Keratinocyte (primary cell): ENCODE measurements at regions not wholly inside any gene's neighbourhood (a gene's known extent, or its start where the extent isn't known, plus 50 kb on each side); places are given as distances from the start of the nearest gene placed in this dataset.

Experiments
- DNase-seq: peaks from one replicate; pipeline ENCODE4 v3.0.0-alpha.2; 2011; ENCODE audit warnings: low read depth, missing footprints, low spot score
- FAIRE-seq: peaks from 2 replicates; lab custom pipeline; 2011; peaks lifted over from hg19 to GRCh38; lab: Jason Lieb, UNC
- H2AFZ ChIP-seq: 2 replicates; pipeline ENCODE4 v1.6.0; 2012; ENCODE audit warnings: low read length, control low read depth, inconsistent platforms; ENCODE audit not compliant: control insufficient read depth
- H3K27ac ChIP-seq: 2 replicates; pipeline ENCODE4 v1.5.1; 2011; ENCODE audit warnings: low read length; ENCODE audit not compliant: control insufficient read depth, insufficient read depth
- H3K27me3 ChIP-seq: 3 replicates; pipeline ENCODE4 v1.6.0; 2011; ENCODE audit warnings: low read length; ENCODE audit not compliant: control insufficient read depth, insufficient read depth; ENCODE audit errors: extremely low read depth
- H3K36me3 ChIP-seq, 2 experiments: 2 replicates in 1 of 2; 3 replicates in 1 of 2; pipeline ENCODE4 v1.5.1; 2011; ENCODE audit warnings: low read length in 2 of 2, mild to moderate bottlenecking in 1 of 2; ENCODE audit not compliant: control insufficient read depth in 2 of 2, insufficient read depth in 2 of 2; ENCODE audit errors: extremely low read depth in 1 of 2
- H3K4me1 ChIP-seq: 3 replicates; pipeline ENCODE4 v1.5.1; 2011; ENCODE audit warnings: low read length; ENCODE audit not compliant: control insufficient read depth, insufficient read depth; ENCODE audit errors: extremely low read depth
- H3K4me2 ChIP-seq: 3 replicates; pipeline ENCODE4 v1.6.0; 2011; ENCODE audit warnings: low read depth, low read length; ENCODE audit not compliant: control insufficient read depth, insufficient read depth; ENCODE audit errors: extremely low read depth
- H3K4me3 ChIP-seq, 3 experiments: fragments of 200-600 bp in 1 of 3; sonication (generic) in 1 of 3; 2 replicates in 2 of 3; 3 replicates in 1 of 3; pipeline ENCODE4 v1.5.1; 2011 to 2016; ENCODE audit warnings: low read length in 3 of 3, mild to moderate bottlenecking in 3 of 3, control low read depth in 2 of 3, inconsistent platforms in 1 of 3, low read depth in 1 of 3, mixed read lengths in 1 of 3, mixed run types in 1 of 3, moderate library complexity in 1 of 3; ENCODE audit not compliant: control insufficient read depth in 2 of 3, insufficient read depth in 2 of 3; ENCODE audit errors: extremely low read depth in 1 of 3
- H3K79me2 ChIP-seq: 2 replicates; pipeline ENCODE4 v1.6.0; 2012; ENCODE audit warnings: low read length; ENCODE audit not compliant: control insufficient read depth, insufficient read depth
- H3K9ac ChIP-seq: 3 replicates; pipeline ENCODE4 v1.6.0; 2011; ENCODE audit warnings: low read length; ENCODE audit not compliant: control insufficient read depth, insufficient read depth; ENCODE audit errors: extremely low read depth
- H3K9me1 ChIP-seq: 3 replicates; pipeline ENCODE4 v1.6.0; 2011; ENCODE audit warnings: low read length; ENCODE audit not compliant: control insufficient read depth, insufficient read depth; ENCODE audit errors: extremely low read depth
- H3K9me3 ChIP-seq: 2 replicates; pipeline ENCODE4 v1.5.1; 2012; ENCODE audit warnings: low read depth, low read length; ENCODE audit not compliant: control insufficient read depth
- H4K20me1 ChIP-seq: 3 replicates; pipeline ENCODE4 v1.6.0; 2011; ENCODE audit warnings: low read length; ENCODE audit not compliant: control insufficient read depth, insufficient read depth; ENCODE audit errors: extremely low read depth
- CTCF ChIP-seq, 3 experiments: IDR thresholded peaks in 1 of 3; conservative IDR thresholded peaks in 1 of 3; optimal IDR thresholded peaks in 1 of 3; 2 replicates in 2 of 3; 3 replicates in 1 of 3; pipeline versions ENCODE3 to v1.5.1; 2011; ENCODE audit warnings: low read length in 3 of 3, mild to moderate bottlenecking in 3 of 3, moderate library complexity in 2 of 3, control low read depth in 1 of 3, inconsistent platforms in 1 of 3; ENCODE audit not compliant: insufficient read depth in 2 of 3; ENCODE audit errors: extremely low read depth in 1 of 3
- EZH2 ChIP-seq: IDR thresholded peaks from one replicate; pipeline ENCODE4 v1.6.1; 2012; ENCODE audit warnings: inconsistent platforms, mild to moderate bottlenecking, low read length, moderate library complexity
- dilution Hi-C: fragments of 300-500 bp; cut with MboI; formaldehyde crosslinking; loops from one replicate; pipeline ENCODE4 v1.7.0; 2020; ENCODE audit warnings: low sequenced_read_pairs; ENCODE audit not compliant: extremely low pct_ligation_motif_present

GRCh38 chr2:382728-383022 lies 94.8 kb upstream of the ALKAL2 start:
- TF ChIP-seq EZH2 (no peak), CTCF (optimal IDR thresholded peaks at IDR 0.05 in 1 of 3, IDR thresholded peaks at IDR 0.05 in 1 of 3, conservative IDR thresholded peaks at IDR 0.05 in 1 of 3; ENCODE audit: extremely low read depth in 1 of 3, insufficient read depth in 2 of 3, low read length in 3 of 3) (no peak)
- H3K79me2 ChIP-seq = no peaks in the 10 kb centered on the region
- dilution Hi-C loops = no loop called here
- H3K9me1 ChIP-seq = no peaks in the 10 kb centered on the region
- DNase-seq (no peak), FAIRE-seq (no peak)
- no peaks in the 10 kb centered on the region for H3K27me3 ChIP-seq
- H3K9ac ChIP-seq = no peak overlapping the region
- no peak overlapping the region for H3K27ac ChIP-seq
- H3K9me3 ChIP-seq = no peaks in the 10 kb centered on the region
- no peaks in the 10 kb centered on the region for H3K36me3 ChIP-seq
- H3K4me2 ChIP-seq = no peak overlapping the region
- no peaks in the 10 kb centered on the region for H3K4me1 ChIP-seq
- no peak overlapping the region for H2AFZ ChIP-seq
- H3K4me3 ChIP-seq = no peak overlapping the region
- no peaks in the 10 kb centered on the region for H4K20me1 ChIP-seq

GRCh38 chr2:381941-382727 lies 94.2 kb upstream of the ALKAL2 start:
- no peaks in the 10 kb centered on the region for H3K4me1 ChIP-seq
- no peaks in the 10 kb centered on the region for H3K36me3 ChIP-seq
- dilution Hi-C loops = no loop called here
- no peak overlapping the region for H3K4me3 ChIP-seq
- H3K27me3 ChIP-seq = no peaks in the 10 kb centered on the region
- no peaks in the 10 kb centered on the region for H4K20me1 ChIP-seq
- H3K4me2 ChIP-seq = no peak overlapping the region
- FAIRE-seq (no peak), DNase-seq (no peak)
- H3K9me1 ChIP-seq = no peaks in the 10 kb centered on the region
- H3K27ac ChIP-seq = no peak overlapping the region
- H3K79me2 ChIP-seq = no peaks in the 10 kb centered on the region
- no peaks in the 10 kb centered on the region for H3K9me3 ChIP-seq
- H2AFZ ChIP-seq = no peak overlapping the region
- TF ChIP-seq EZH2 = no peak
- TF ChIP-seq CTCF (optimal IDR thresholded peaks at IDR 0.05 in 1 of 3, IDR thresholded peaks at IDR 0.05 in 1 of 3, conservative IDR thresholded peaks at IDR 0.05 in 1 of 3; ENCODE audit: extremely low read depth in 1 of 3, insufficient read depth in 2 of 3, low read length in 3 of 3) = no peak
- H3K9ac ChIP-seq = no peak overlapping the region
